ENCODE measurements at regions not wholly inside any gene's neighbourhood (a gene's known extent, or its start where the extent isn't known, plus 50 kb on each side); places are given as distances from the start of the nearest gene placed in this dataset.

DNA sequence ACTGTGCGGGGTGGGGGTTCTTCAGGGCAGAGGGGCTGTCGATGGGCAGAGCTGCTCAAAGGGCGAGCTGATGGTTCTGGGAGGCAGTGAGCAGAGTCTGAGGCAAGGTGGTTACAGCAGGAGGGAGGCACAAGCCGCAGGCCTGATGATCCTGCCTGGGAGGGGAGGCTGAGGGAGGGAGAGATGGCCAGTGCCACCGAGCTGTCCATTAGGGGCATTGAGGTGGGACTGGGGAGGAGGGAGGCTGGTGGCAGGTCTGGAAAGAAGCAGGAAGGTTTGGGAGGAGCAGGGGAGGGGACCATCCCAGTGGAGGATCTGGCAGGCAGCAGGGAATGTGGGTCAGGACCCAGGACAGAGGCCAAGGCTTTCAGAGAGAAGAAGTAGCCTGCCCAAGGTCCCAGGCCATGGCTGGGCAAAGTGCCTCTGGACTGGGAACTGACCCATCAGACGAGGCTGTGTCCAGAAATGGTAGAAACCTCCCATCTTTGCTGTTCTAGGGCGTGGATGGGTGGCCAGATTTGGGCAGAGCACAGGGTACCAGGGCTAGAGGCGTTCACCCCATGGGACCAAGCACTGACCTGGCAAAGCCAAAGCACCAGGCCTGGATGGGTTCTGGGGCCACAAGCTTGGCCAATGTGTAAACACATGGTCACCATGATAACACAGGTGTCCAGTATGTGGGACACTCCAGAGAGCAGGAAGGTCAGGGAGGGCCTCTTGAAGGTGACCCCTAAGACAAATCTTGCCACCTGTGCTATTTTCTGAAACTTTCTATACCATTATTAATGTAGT, 55.5 kb downstream of the INHBB start:
- Mint-ChIP-seq H3K9me3 (no peaks in the 10 kb centered on the region), H3K4me3 (no peak overlapping the region), H3K4me1 (no peaks in the 10 kb centered on the region), H3K36me3 (ENCODE audit: insufficient read depth) (no peaks in the 10 kb centered on the region), H3K27ac (ENCODE audit: low read depth) (no peak overlapping the region), H3K27me3 (peaks cover 48% of the 10 kb centered on the region)
- ATAC-seq (replicated peaks; ENCODE audit: extremely low read depth, poor library complexity, severe bottlenecking) (no peak), DNase-seq (ENCODE audit: low spot score in 2 of 2) (no peak)

DNA sequence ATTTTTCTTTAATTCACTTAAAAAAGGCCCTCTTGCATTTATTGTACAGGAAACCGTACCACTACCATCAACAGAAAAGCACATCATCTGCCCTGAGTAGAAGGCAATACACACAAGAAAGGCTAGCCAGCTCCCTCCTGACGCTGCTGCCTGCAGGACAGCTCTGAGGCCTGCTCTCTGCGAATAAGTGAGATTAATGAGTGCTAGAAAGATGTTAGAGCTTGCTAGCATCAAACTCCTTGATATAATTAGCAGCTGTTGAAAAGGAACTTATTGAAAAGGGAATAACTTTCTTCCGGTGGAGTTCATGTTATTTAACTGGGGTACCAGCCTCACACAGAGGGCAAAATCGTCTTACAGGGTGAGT, 56.1 kb downstream of the INHBB start:
- DNase-seq (ENCODE audit: low spot score in 2 of 2), result no peak
- H3K36me3 Mint-ChIP-seq (ENCODE audit: insufficient read depth), result no peaks in the 10 kb centered on the region

DNA sequence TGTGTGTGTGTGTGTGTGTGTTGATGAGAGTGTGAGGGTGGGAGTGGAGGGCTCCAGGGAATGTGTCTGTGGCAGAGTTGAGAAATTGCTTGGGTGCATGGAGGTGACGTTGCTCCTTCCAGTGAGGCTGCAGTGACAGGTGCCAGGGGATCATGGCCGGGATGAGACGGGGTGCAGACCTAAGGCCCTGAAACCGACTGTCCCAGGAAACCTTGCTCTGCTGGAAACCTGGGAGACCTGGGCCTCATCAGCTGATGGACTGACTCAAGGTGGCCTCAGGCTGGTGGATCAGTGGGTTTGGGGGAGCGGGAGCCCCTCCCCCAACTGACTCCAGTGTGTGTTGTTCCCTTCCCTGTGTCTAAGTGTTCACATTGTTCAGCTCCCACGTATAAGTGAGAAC, 56.6 kb downstream of the INHBB start:
- Mint-ChIP-seq H3K4me1 (no peaks in the 10 kb centered on the region), H3K27me3 (peaks cover 42% of the 10 kb centered on the region), H3K9me3 (no peaks in the 10 kb centered on the region), H3K27ac (ENCODE audit: low read depth) (no peak overlapping the region), H3K36me3 (ENCODE audit: insufficient read depth) (no peaks in the 10 kb centered on the region), H3K4me3 (no peak overlapping the region)
- no peak for DNase-seq (ENCODE audit: low spot score in 2 of 2)
- ATAC-seq (replicated peaks; ENCODE audit: extremely low read depth, poor library complexity, severe bottlenecking), result no peak

More for the DNA sequence above, 56.1 kb downstream of the INHBB start:
- no peak overlapping the region for H3K4me3 Mint-ChIP-seq
- H3K9me3 Mint-ChIP-seq, result no peaks in the 10 kb centered on the region
- peaks cover 46% of the 10 kb centered on the region for H3K27me3 Mint-ChIP-seq
- no peak for ATAC-seq (replicated peaks; ENCODE audit: extremely low read depth, poor library complexity, severe bottlenecking)
- H3K4me1 Mint-ChIP-seq, result no peaks in the 10 kb centered on the region
- H3K27ac Mint-ChIP-seq (ENCODE audit: low read depth), result no peak overlapping the region

DNA sequence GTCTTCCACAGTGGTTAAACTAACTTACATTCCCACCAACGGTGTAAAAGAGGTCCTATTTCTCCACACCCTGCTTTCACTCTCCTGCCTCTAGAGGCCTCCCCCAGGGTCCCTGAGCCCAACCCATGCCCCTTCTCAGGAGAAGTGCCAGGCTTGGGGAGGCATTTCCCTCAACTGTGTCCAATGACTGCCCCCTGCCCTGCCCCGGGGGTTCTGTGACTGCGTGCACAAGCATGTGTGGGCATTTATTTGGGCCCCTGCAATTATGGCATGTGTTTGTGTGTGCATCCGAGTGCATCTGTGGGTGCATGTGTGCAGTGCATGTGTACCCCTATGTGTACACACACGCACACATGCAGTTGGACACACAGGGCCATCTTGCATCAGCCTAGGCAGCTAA, 57.3 kb downstream of the INHBB start:
- Mint-ChIP-seq H3K9me3 (no peaks in the 10 kb centered on the region), H3K4me3 (no peak overlapping the region), H3K36me3 (ENCODE audit: insufficient read depth) (no peaks in the 10 kb centered on the region), H3K27ac (ENCODE audit: low read depth) (no peak overlapping the region), H3K27me3 (peaks cover 34% of the 10 kb centered on the region), H3K4me1 (no peaks in the 10 kb centered on the region)
- DNase-seq (ENCODE audit: low spot score in 2 of 2), result no peak
- ATAC-seq (replicated peaks; ENCODE audit: extremely low read depth, poor library complexity, severe bottlenecking), result no peak

DNA sequence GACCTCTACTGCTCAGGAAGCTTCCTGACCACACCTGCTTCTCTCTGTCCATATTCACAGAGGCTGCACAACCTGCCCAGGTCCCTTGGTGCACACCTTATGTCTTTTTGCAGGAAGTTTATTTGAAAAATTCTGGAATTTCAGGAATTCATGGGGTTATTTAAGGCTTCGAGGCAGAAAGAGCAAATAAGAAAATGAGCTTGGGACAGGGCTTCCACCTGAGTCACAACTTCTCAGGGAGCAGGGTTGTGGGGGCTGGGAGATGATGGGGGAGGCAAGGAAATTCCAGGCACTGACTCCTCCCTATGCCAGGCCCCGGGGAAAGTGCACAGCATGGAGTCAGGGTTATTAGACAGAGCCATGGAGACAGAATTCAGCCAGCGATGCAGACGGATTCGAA, 57.7 kb downstream of the INHBB start:
- no peak for ATAC-seq (replicated peaks; ENCODE audit: extremely low read depth, poor library complexity, severe bottlenecking)
- DNase-seq (ENCODE audit: low spot score in 2 of 2), result no peak
- Mint-ChIP-seq H3K4me3 (no peak overlapping the region), H3K27ac (ENCODE audit: low read depth) (no peak overlapping the region), H3K9me3 (no peaks in the 10 kb centered on the region), H3K27me3 (peaks cover 30% of the 10 kb centered on the region), H3K36me3 (ENCODE audit: insufficient read depth) (no peaks in the 10 kb centered on the region), H3K4me1 (no peaks in the 10 kb centered on the region)

DNA sequence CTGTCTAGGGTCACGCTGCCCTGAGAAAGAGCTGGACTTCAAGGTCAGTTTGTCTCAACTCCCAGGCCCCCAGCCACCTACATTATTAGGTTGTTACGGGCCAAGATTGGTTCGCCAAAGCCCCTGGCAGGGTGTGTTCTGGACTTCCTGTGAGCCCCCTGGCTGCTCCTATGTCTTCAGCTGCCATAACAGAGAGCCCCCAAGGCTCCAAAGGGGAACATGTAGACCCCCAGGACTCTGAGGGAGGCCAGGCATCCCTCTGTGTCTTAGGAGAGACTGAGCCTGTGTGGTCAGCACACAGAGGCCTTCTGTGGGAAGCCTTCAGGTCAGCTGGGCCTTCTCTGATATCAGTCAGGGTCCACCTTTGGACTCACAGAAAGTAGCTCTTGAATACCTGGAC, 58.3 kb downstream of the INHBB start:
- H3K36me3 Mint-ChIP-seq (ENCODE audit: insufficient read depth), result no peaks in the 10 kb centered on the region

DNA sequence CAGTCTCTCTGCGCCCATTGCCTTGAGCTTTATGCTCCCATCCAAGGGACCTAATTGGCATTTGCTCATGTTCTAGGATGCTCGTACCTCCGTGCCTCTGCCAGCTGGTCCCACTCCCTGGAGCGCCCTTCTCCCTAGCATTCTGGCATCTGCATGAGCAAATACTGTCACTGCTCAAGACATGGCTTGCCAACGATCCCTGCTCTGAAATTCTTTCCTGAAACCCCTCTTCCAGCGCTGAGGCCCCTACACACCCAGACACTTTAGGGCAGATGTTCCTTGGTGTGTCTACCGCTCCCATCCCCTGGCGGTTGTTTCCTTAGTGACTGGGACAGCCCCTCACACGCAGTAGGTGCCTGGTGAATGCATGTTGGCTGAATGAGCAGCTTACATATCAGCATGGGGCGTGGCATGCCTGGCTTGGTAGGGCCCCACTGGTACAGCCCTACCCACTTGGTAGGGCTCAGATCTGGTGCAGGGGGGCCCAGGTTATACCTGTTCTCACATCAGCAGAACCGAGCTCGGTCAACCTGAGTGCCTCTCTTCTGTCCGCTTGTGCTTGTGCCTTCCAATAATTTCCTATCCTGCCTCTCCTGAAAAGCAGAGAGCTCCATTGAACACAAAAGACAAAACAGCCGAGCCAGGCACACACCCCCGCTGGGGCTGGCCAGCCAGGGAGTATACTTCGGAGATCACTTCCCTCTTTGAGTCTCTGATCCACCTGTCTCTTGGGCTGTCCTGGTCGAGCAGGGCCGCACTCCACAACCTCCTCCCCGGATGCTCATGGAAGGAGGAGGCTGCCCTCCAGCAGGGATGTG, 59.2 kb downstream of the INHBB start:
- no peak overlapping the region for H3K4me3 Mint-ChIP-seq
- H3K36me3 Mint-ChIP-seq (ENCODE audit: insufficient read depth), result no peaks in the 10 kb centered on the region
- no peaks in the 10 kb centered on the region for H3K4me1 Mint-ChIP-seq
- ATAC-seq (replicated peaks; ENCODE audit: extremely low read depth, poor library complexity, severe bottlenecking), result no peak
- H3K27me3 Mint-ChIP-seq, result peaks cover 28% of the 10 kb centered on the region
- H3K27ac Mint-ChIP-seq (ENCODE audit: low read depth), result no peak overlapping the region
- DNase-seq (ENCODE audit: low spot score in 2 of 2), result no peak
- no peaks in the 10 kb centered on the region for H3K9me3 Mint-ChIP-seq

More for the DNA sequence above, 58.3 kb downstream of the INHBB start:
- Mint-ChIP-seq H3K4me1 (no peaks in the 10 kb centered on the region), H3K27ac (ENCODE audit: low read depth) (no peak overlapping the region), H3K27me3 (peaks cover 28% of the 10 kb centered on the region), H3K9me3 (no peaks in the 10 kb centered on the region), H3K4me3 (no peak overlapping the region)
- ATAC-seq (replicated peaks; ENCODE audit: extremely low read depth, poor library complexity, severe bottlenecking) (no peak), DNase-seq (ENCODE audit: low spot score in 2 of 2) (no peak)

DNA sequence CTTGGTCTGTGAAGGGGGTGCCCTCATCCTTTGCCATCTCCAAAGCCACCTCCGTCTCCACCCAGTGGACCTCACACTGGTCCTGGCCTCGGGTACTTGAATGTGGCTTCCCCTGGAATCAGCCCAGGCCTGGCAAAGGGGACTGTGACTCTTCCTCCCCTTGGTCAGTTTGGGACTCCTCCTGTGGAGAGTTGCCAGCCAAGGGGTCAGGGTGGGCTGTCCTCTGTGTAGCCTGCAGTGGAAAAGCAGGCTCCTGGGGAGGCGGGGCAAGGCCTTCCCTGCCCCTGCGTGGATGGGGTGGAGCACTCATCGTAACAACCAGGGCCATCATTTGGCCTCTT, 59.8 kb downstream of the INHBB start:
- Mint-ChIP-seq H3K4me1 (no peaks in the 10 kb centered on the region), H3K4me3 (no peak overlapping the region), H3K9me3 (no peaks in the 10 kb centered on the region), H3K36me3 (ENCODE audit: insufficient read depth) (no peaks in the 10 kb centered on the region), H3K27me3 (peaks cover 23% of the 10 kb centered on the region), H3K27ac (ENCODE audit: low read depth) (no peak overlapping the region)
- no peak for DNase-seq (ENCODE audit: low spot score in 2 of 2)
- no peak for ATAC-seq (replicated peaks; ENCODE audit: extremely low read depth, poor library complexity, severe bottlenecking)

DNA sequence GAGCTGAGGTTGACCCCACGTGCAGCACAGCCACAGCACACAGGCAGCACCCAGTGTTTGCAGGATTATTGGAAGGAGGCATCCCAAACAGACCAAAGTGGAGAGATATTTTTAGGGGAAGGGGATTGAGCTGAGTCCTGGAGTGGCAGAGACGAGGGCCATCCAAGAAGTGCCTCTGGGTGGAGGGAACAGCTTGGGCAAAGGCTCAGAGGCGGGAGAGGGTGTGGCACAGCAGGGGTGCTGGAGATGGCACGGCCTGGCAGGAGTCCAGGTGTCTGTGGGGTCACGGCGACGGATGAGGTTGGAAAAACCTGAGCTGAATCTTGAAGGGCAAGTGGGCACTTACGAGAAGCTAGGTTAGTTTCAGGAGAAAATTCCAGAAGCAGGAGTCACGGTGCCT, 60.6 kb downstream of the INHBB start:
- Mint-ChIP-seq H3K4me3 (no peak overlapping the region), H3K9me3 (no peaks in the 10 kb centered on the region), H3K27ac (ENCODE audit: low read depth) (no peak overlapping the region), H3K4me1 (no peaks in the 10 kb centered on the region), H3K36me3 (ENCODE audit: insufficient read depth) (no peaks in the 10 kb centered on the region), H3K27me3 (peaks cover 16% of the 10 kb centered on the region)
- ATAC-seq (replicated peaks; ENCODE audit: extremely low read depth, poor library complexity, severe bottlenecking) (no peak), DNase-seq (ENCODE audit: low spot score in 2 of 2) (no peak)

DNA sequence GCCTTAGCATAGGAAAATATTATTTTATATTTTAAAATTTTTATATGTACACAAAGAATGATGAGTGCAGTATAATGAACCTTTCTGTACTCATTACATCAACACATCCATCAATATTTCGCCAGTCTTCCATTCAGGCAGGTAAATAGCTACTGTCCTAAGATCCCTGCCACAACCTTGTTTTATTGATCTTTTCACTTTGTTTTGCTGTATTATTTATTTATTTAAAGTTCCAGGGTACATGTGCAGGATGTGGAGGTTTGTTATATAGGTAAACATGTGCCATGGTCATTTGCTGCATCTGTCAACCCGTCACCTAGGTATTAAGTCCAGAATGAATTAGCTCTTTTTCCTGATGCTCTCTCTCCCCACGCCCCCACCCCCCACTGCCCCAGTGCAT, 64.6 kb downstream of the INHBB start:
- no peak for ATAC-seq (replicated peaks; ENCODE audit: extremely low read depth, poor library complexity, severe bottlenecking)
- DNase-seq (ENCODE audit: low spot score in 2 of 2), result no peak
- Mint-ChIP-seq H3K4me3 (no peak overlapping the region), H3K27ac (ENCODE audit: low read depth) (no peak overlapping the region), H3K4me1 (no peaks in the 10 kb centered on the region), H3K9me3 (no peaks in the 10 kb centered on the region), H3K36me3 (ENCODE audit: insufficient read depth) (no peaks in the 10 kb centered on the region), H3K27me3 (peaks cover 49% of the 10 kb centered on the region)

DNA sequence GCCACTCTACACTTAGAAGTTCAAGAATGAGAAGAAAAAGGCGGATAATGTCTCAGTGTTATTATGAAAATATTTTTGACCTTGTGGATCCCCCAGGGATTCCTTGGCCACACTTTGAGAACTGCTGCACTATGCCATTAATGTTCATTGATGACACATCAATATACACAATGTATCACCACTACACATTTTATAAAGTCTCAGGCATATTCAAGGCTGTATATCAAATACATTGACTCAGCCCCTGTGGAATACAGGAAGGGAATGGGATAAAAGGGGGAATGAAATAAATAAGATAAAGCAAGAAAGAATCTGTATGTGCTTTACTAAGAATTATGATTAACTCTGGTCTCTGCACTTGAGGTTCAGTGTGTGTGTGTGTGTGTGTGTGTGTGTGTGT, 69.1 kb downstream of the INHBB start:
- no peak for DNase-seq (ENCODE audit: low spot score in 2 of 2)
- no peak overlapping the region for H3K27ac Mint-ChIP-seq (ENCODE audit: low read depth)
- ATAC-seq (replicated peaks; ENCODE audit: extremely low read depth, poor library complexity, severe bottlenecking), result no peak
- no peaks in the 10 kb centered on the region for H3K4me1 Mint-ChIP-seq
- H3K9me3 Mint-ChIP-seq, result no peaks in the 10 kb centered on the region
- no peak overlapping the region for H3K4me3 Mint-ChIP-seq
- no peaks in the 10 kb centered on the region for H3K36me3 Mint-ChIP-seq (ENCODE audit: insufficient read depth)
- H3K27me3 Mint-ChIP-seq, result peaks cover 55% of the 10 kb centered on the region

DNA sequence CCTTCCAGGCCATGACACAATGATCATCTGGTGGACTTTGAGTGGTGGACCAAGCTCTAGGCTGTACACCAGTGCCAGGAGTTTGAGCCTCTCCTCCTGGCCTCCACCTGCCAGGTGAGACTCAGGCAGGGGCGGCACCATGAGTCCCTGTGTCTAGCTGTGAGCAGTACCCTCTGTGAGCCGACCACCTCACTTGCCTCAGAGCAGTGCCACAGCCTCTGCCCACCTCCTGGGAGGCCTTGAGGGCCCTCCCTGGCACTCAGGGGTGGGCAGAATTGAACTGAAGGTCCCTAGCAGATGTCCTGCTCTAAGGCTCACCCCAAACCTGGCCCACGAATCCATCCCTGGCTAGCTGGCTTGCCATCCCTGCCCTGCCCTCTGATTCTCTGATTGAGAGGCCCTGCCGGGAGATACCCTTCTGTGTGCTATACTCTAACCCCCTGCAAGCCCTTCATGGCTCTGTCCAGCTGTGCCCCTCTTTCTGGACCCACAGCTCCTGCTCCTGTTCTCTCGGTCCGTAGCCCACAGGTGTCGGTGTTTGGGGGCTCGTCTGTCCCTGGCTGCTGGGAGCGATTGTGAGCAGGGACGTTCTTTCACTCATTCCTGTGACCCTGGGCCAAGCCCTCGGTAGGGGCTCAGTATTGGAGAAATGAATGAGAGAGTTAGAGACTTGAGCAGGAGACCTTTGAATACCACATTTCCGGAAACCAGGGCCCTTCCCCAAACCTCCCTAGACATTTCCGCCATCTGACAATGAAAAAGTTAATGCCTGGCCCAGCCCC, 70.0 kb downstream of the INHBB start:
- H3K27me3 Mint-ChIP-seq, result peaks cover 63% of the 10 kb centered on the region
- no peaks in the 10 kb centered on the region for H3K9me3 Mint-ChIP-seq
- H3K4me1 Mint-ChIP-seq, result no peaks in the 10 kb centered on the region
- no peak overlapping the region for H3K27ac Mint-ChIP-seq (ENCODE audit: low read depth)
- no peak for DNase-seq (ENCODE audit: low spot score in 2 of 2)
- no peaks in the 10 kb centered on the region for H3K36me3 Mint-ChIP-seq (ENCODE audit: insufficient read depth)
- no peak overlapping the region for H3K4me3 Mint-ChIP-seq
- ATAC-seq (replicated peaks; ENCODE audit: extremely low read depth, poor library complexity, severe bottlenecking), result no peak
